ENCODE measurements at regions not wholly inside any gene's neighbourhood (a gene's known extent, or its start where the extent isn't known, plus 50 kb on each side); places are given as distances from the start of the nearest gene placed in this dataset.

DNA sequence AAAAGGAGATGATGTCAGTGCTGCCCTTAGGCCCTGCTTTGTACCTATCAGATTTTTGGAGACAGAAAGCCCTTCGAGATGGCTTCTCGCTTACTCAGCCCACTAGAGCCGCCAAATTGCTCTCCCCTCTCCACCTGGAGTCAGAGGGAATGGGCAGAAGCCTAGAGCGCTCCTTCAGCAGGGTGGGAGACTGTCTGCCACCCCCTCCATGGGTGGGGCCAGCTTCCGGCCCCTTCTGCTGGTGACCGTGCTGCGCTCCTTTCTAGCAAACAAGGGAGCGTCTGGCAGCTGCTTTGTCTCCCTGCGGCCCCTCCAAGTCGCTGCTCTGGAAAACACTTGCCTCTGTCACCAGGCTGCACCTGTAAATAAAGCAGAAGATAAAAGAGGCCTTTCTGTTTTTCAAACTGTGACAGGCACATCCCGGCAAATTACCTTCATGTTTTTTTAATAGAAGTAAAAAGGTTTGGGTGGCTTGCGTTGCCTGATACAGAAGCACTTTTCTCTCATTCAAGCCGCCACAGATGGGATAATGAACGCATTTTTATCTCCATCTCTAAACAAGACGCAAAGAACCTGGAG, 145.7 kb upstream of the NECTIN1 start:
- Histone ChIP-seq H2AK9ac (replicated peaks; ENCODE audit: low read depth, low read length, poor library complexity) (no peak overlapping the region), H2AK5ac (ENCODE audit: low read depth, low read length) (no peak overlapping the region), H3K18ac (ENCODE audit: low read depth, low read length) (no peak overlapping the region), H3K9ac (ENCODE audit: low read depth, low read length) (no peak overlapping the region), H3K9me3 (ENCODE audit: control insufficient read depth, insufficient read depth, low read length) (no peaks in the 10 kb centered on the region), H3K14ac (replicated peaks; ENCODE audit: low read depth, low read length) (no peak overlapping the region), H3K79me1 (ENCODE audit: low read depth in 1 of 2, low read length in 2 of 2) (no peaks in the 10 kb centered on the region), H4K5ac (ENCODE audit: low read depth, low read length) (no peak overlapping the region), H4K91ac (ENCODE audit: insufficient read depth, low read depth, low read length) (no peak overlapping the region), H3K4me3 (ENCODE audit: insufficient read depth, low read depth, low read length) (no peak overlapping the region), H3K4me1 (ENCODE audit: control insufficient read depth, insufficient read depth, low read length) (no peaks in the 10 kb centered on the region), H3K27me3 (ENCODE audit: control insufficient read depth, insufficient read depth, low read length) (peaks cover 22% of the 10 kb centered on the region), H3K56ac (ENCODE audit: extremely low read depth, insufficient read depth, low read length) (no peak overlapping the region), H4K20me1 (ENCODE audit: insufficient read depth, low read length) (no peaks in the 10 kb centered on the region), H3K23ac (ENCODE audit: low read depth, low read length) (no peak overlapping the region), H2BK15ac (ENCODE audit: low read depth, low read length) (no peak overlapping the region), H3K36me3 (ENCODE audit: control insufficient read depth, insufficient read depth, low read length) (no peaks in the 10 kb centered on the region), H2BK20ac (ENCODE audit: low read depth, low read length) (no peak overlapping the region), H3K9me1 (ENCODE audit: insufficient read depth, low read length) (no peaks in the 10 kb centered on the region), H2BK5ac (ENCODE audit: low read depth, low read length, poor library complexity, severe bottlenecking) (no peak overlapping the region), H4K8ac (ENCODE audit: low read depth in 2 of 2, low read length in 2 of 2) (no peak overlapping the region), H2BK120ac (ENCODE audit: low read depth, low read length) (no peak overlapping the region), H2AFZ (replicated peaks; ENCODE audit: low read length, poor library complexity) (peak overlapping the region; percentile 8), H3K4me2 (ENCODE audit: low read depth, low read length) (no peak overlapping the region), H3K4ac (ENCODE audit: low read depth, low read length) (no peak overlapping the region), H3K27ac (ENCODE audit: insufficient read depth, low read length) (no peak overlapping the region)
- TF ChIP-seq BHLHE40 (IDR thresholded peaks at IDR 0.05; ENCODE audit: low read depth, low read length) (no peak), MAFK (IDR thresholded peaks at IDR 0.05; ENCODE audit: low read depth, low read length) (no peak), POLR2A (IDR thresholded peaks at IDR 0.05; ENCODE audit: low read depth, low read length) (no peak), MXI1 (IDR thresholded peaks at IDR 0.05; ENCODE audit: borderline replicate concordance, low read depth, low read length) (no peak), MAZ (IDR thresholded peaks at IDR 0.05; ENCODE audit: borderline replicate concordance, low read depth, low read length) (no peak), RAD21 (IDR thresholded peaks at IDR 0.05; ENCODE audit: low read length) (no peak), SMC3 (IDR thresholded peaks at IDR 0.05; ENCODE audit: low read depth, low read length) (no peak), NFE2L2 (IDR thresholded peaks at IDR 0.05; ENCODE audit: low read depth, low read length) (no peak), CEBPB (IDR thresholded peaks at IDR 0.05; ENCODE audit: low read depth, low read length) (no peak)
- TF ChIP-seq, protein P1, sequence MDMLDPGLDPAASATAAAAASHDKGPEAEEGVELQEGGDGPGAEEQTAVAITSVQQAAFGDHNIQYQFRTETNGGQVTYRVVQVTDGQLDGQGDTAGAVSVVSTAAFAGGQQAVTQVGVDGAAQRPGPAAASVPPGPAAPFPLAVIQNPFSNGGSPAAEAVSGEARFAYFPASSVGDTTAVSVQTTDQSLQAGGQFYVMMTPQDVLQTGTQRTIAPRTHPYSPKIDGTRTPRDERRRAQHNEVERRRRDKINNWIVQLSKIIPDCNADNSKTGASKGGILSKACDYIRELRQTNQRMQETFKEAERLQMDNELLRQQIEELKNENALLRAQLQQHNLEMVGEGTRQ (IDR thresholded peaks at IDR 0.05; ENCODE audit: low read depth, low read length): no peak
- TF ChIP-seq, protein P2, sequence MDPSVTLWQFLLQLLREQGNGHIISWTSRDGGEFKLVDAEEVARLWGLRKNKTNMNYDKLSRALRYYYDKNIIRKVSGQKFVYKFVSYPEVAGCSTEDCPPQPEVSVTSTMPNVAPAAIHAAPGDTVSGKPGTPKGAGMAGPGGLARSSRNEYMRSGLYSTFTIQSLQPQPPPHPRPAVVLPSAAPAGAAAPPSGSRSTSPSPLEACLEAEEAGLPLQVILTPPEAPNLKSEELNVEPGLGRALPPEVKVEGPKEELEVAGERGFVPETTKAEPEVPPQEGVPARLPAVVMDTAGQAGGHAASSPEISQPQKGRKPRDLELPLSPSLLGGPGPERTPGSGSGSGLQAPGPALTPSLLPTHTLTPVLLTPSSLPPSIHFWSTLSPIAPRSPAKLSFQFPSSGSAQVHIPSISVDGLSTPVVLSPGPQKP (IDR thresholded peaks at IDR 0.05; ENCODE audit: borderline replicate concordance, low read depth, low read length): no peak
- dilution Hi-C loops (cut with HindIII; ENCODE audit: low sequenced_read_pairs, unreplicated experiment): no loop called here
- CTCF ChIA-PET: no interaction called here
- WGBS, 2 experiments (ENCODE audit: extremely low coverage in 2 of 2, insufficient read length in 1 of 2): 16% methylated on average over 7 of the region's 15 CpGs; no CpG with 5 or more reads in 1 of the 2 experiments
- no TSS peak for BruUV-seq (replicated peaks)
- intact Hi-C loops (cut with micrococcal nuclease): no loop called here
- POLR2A ChIA-PET (ENCODE audit: unreplicated experiment): no interaction called here
- ATAC-seq (ENCODE audit: low read depth) (no peak), DNase-seq (no peak)
- in situ Hi-C loops (cut with MboI; ENCODE audit: low sequenced_read_pairs): no loop called here

Measured in IMR-90 (cell line).